RWPE2 (cell line): ENCODE measurements at regions not wholly inside any gene's neighbourhood (a gene's known extent, or its start where the extent isn't known, plus 50 kb on each side); places are given as distances from the start of the nearest gene placed in this dataset.

ENCODE experiments used
- ATAC-seq: fragments of 200-7000 bp; cut with Tn5 transposase; 3 replicates; pipeline ENCODE4 v1.9.1; 2021; ENCODE audit warnings: low read depth
- DNase-seq: peaks from one replicate; pipeline ENCODE4 v3.0.0-alpha.2; 2020; ENCODE audit warnings: low spot score
- H3K27ac ChIP-seq: fragments of 450-650 bp; 2 replicates; pipeline ENCODE4 v1.5.1; 2017; ENCODE audit warnings: mild to moderate bottlenecking; ENCODE audit not compliant: poor library complexity, severe bottlenecking
- H3K27me3 ChIP-seq: fragments of 250-450 bp; sonication (Bioruptor Pico); 2 replicates; pipeline ENCODE4 v1.5.1; 2021; ENCODE audit warnings: mild to moderate bottlenecking, moderate library complexity; ENCODE audit not compliant: insufficient read depth, poor library complexity, severe bottlenecking
- H3K36me3 ChIP-seq: fragments of 250-450 bp; sonication (Bioruptor Pico); 2 replicates; pipeline ENCODE4 v1.5.1; 2020; ENCODE audit warnings: low read depth, mild to moderate bottlenecking, moderate library complexity
- H3K4me1 ChIP-seq: fragments of 250-450 bp; sonication (Bioruptor Pico); 2 replicates; pipeline ENCODE4 v1.5.1; 2021; ENCODE audit warnings: mild to moderate bottlenecking, moderate library complexity; ENCODE audit not compliant: insufficient read depth, poor library complexity, severe bottlenecking
- H3K4me3 ChIP-seq: fragments of 250-450 bp; sonication (Bioruptor Pico); 2 replicates; pipeline ENCODE4 v1.5.1; 2021; ENCODE audit warnings: mild to moderate bottlenecking, moderate library complexity; ENCODE audit not compliant: severe bottlenecking
- H3K9me3 ChIP-seq: fragments of 250-450 bp; sonication (Bioruptor Pico); 2 replicates; pipeline ENCODE4 v1.5.1; 2021; ENCODE audit warnings: mild to moderate bottlenecking, moderate library complexity; ENCODE audit not compliant: severe bottlenecking
- TF ChIP-seq, protein P1 (sequence below): fragments of 450-650 bp; IDR thresholded peaks from one replicate; pipeline ENCODE4 v1.5.1; 2017; ENCODE audit warnings: mild to moderate bottlenecking, moderate library complexity; ENCODE audit not compliant: poor library complexity, severe bottlenecking

GRCh38 chr13:50463719-50464118 is 379.8 kb downstream of the DLEU7 start:
- Histone ChIP-seq H3K27me3 (no peaks in the 10 kb centered on the region), H3K4me1 (no peaks in the 10 kb centered on the region), H3K27ac (no peak overlapping the region), H3K36me3 (no peaks in the 10 kb centered on the region), H3K4me3 (no peak overlapping the region), H3K9me3 (no peaks in the 10 kb centered on the region)
- ATAC-seq = no peak
- TF ChIP-seq, protein P1, sequence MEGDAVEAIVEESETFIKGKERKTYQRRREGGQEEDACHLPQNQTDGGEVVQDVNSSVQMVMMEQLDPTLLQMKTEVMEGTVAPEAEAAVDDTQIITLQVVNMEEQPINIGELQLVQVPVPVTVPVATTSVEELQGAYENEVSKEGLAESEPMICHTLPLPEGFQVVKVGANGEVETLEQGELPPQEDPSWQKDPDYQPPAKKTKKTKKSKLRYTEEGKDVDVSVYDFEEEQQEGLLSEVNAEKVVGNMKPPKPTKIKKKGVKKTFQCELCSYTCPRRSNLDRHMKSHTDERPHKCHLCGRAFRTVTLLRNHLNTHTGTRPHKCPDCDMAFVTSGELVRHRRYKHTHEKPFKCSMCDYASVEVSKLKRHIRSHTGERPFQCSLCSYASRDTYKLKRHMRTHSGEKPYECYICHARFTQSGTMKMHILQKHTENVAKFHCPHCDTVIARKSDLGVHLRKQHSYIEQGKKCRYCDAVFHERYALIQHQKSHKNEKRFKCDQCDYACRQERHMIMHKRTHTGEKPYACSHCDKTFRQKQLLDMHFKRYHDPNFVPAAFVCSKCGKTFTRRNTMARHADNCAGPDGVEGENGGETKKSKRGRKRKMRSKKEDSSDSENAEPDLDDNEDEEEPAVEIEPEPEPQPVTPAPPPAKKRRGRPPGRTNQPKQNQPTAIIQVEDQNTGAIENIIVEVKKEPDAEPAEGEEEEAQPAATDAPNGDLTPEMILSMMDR = no peak
- DNase-seq = no peak

DNA sequence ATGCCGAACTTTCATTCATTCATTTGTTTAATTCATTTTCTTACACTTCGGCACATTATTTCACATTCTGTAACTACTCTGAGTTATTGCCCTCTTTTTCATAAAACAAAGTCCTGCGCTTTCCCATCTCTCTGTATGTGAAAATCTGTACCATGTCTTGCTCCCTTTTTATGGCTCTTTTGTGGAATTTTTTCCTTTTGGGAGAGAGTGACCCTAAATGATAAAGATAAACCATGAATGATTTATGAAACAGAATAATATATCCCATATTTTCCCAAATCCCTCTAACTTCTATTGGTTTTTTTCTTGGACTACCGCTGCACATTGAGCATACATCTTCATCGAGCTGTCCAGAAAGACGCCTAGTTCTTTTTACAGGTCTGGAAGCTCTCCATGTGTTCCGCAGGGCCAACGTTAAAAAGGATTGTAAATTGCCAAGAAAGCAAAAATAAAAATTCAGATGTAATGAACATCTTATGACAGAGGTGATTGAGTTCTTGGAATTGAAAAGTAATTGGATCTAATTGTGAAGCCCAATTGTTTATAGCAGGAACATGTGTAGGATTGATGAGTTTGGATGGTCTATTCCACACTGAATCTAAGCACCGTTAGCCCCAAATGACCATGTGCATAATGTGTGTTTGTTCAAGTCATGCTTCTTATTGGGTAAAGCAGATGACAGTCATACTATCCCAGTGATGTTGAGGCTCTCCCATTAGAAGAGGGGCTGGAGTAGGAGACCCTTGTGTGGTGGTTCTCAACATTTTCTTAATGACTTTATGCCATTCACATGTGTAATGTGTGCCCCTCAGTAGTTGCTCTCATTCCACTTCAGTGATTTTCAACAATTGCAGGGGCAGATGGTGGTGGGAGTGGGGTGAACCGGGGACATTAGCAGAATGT is 378.9 kb downstream of the DLEU7 start:
- no peak overlapping the region for H3K4me3 ChIP-seq
- no peaks in the 10 kb centered on the region for H3K4me1 ChIP-seq
- H3K36me3 ChIP-seq = no peaks in the 10 kb centered on the region
- no peak for ATAC-seq
- H3K27ac ChIP-seq = no peak overlapping the region
- DNase-seq = no peak
- no peaks in the 10 kb centered on the region for H3K9me3 ChIP-seq
- TF ChIP-seq, protein P1 = no peak
- H3K27me3 ChIP-seq = no peaks in the 10 kb centered on the region

DNA sequence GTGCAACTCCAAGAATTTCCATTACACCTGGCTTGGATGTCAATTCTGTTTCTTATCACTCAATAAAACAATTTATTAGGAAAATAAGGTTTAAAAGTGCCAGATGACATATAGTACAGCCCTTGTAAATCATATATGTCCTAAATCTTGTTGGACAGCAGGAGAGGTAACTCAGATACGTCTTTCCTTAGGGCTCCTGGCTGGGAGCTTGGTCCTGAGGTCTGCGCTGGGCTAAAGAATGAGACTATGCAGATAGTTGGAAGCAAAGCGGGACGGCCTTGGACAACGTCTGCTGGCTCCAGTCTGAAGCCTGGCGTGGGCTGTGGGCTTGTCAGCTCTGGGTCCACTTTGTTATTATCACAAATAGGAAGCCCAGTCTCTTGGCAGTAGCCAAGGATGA is 377.0 kb downstream of the DLEU7 start:
- DNase-seq = no peak
- H3K4me1 ChIP-seq = no peaks in the 10 kb centered on the region
- ATAC-seq = no peak
- TF ChIP-seq, protein P1 = no peak
- no peaks in the 10 kb centered on the region for H3K9me3 ChIP-seq
- H3K27ac ChIP-seq = no peak overlapping the region
- no peak overlapping the region for H3K4me3 ChIP-seq
- no peaks in the 10 kb centered on the region for H3K36me3 ChIP-seq
- H3K27me3 ChIP-seq = no peaks in the 10 kb centered on the region

- Histone ChIP-seq H3K9me3 (no peaks in the 10 kb centered on the region), H3K36me3 (no peaks in the 10 kb centered on the region), H3K27me3 (no peaks in the 10 kb centered on the region), H3K27ac (no peak overlapping the region), H3K4me1 (no peaks in the 10 kb centered on the region), H3K4me3 (no peak overlapping the region)
- DNase-seq (no peak), ATAC-seq (no peak)
- TF ChIP-seq, protein P1 = no peak
Measured at GRCh38 chr13:50467156-50468110, 376.1 kb downstream of the DLEU7 start.
